ENCODE measurements at regions not wholly inside any gene's neighbourhood (a gene's known extent, or its start where the extent isn't known, plus 50 kb on each side); places are given as distances from the start of the nearest gene placed in this dataset.

- DNase-seq = peak in 1 of 4 experiments; percentile 3
Measured at GRCh38 chr2:161077367-161078210, 82.6 kb upstream of the TANK start.

GRCh38 chr2:161078211-161078539, 82.1 kb upstream of the TANK start:
- DNase-seq = no peak

GRCh38 chr2:161085149-161085548, 75.1 kb upstream of the TANK start:
- no peak for DNase-seq

- no peak for DNase-seq
Measured at GRCh38 chr2:161088658-161089350, 71.4 kb upstream of the TANK start.

GRCh38 chr2:161090411-161090810, 69.8 kb upstream of the TANK start:
- DNase-seq = peak in 2 of 4 experiments; percentile 3 to 8

GRCh38 chr2:161095314-161095713, 64.9 kb upstream of the TANK start:
- DNase-seq = no peak

- DNase-seq = no peak
Measured at GRCh38 chr2:161096336-161096735, 63.9 kb upstream of the TANK start.

GRCh38 chr2:161097157-161097556, 63.1 kb upstream of the TANK start:
- no peak for DNase-seq

GRCh38 chr2:161100211-161100895, 59.9 kb upstream of the TANK start:
- DNase-seq = no peak

GRCh38 chr2:161101406-161101805, 58.8 kb upstream of the TANK start:
- no peak for DNase-seq

GRCh38 chr2:161102770-161103450, 57.3 kb upstream of the TANK start:
- DNase-seq = no peak

GRCh38 chr2:161103451-161103831, 56.8 kb upstream of the TANK start:
- no peak for DNase-seq

GRCh38 chr2:161104054-161104553, 56.1 kb upstream of the TANK start:
- no peak for DNase-seq

- no peak for DNase-seq
Measured at GRCh38 chr2:161107265-161107664, 53.0 kb upstream of the TANK start.

All from activated naive CD4-positive, alpha-beta T cell (primary cell).